ENCODE measurements at regions not wholly inside any gene's neighbourhood (a gene's known extent, or its start where the extent isn't known, plus 50 kb on each side); places are given as distances from the start of the nearest gene placed in this dataset.

DNA sequence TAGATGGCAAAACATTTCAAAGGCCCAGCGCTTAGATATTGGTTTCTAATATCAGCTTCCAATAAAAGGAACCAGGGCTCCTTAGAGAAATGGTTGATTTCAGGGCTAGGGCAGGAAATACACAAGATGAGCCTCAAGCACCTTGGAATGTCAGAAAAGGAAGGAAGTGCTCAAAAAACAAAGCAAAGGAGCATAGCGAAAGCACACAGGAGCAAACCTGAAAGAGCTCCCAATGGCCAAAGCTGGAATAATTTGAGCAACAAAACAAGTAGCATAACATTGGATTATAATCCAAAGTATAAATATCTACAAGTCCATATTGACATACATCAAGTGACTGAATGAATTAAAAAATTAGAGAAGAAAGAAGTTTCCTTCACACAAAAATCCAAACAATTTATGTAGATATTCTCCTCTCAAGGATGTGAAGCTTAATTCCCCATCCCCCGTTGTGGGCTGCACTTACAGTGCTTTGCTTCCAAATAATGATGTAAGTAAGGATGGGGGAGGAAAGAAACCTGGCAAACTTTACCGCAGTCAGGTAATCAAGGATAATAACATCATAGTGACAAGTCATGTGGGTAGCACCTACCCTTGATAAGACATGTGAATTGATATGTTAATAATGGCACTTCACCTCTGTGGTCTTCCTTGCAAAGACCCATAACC, 132.9 kb upstream of the DST start:
- no peak overlapping the region for H3K4me2 ChIP-seq (ENCODE audit: low read length)
- H3K4me1 ChIP-seq (ENCODE audit: control insufficient read depth, insufficient read depth, low read length), result peaks cover 28% of the 10 kb centered on the region
- H3K9me3 ChIP-seq (replicated peaks; ENCODE audit: low read length), result no peaks in the 10 kb centered on the region
- no peak overlapping the region for H3K9ac ChIP-seq (ENCODE audit: low read depth, low read length)
- no peaks in the 10 kb centered on the region for H3K27me3 ChIP-seq (ENCODE audit: control insufficient read depth, insufficient read depth, low read length)
- no peaks in the 10 kb centered on the region for H3K36me3 ChIP-seq (ENCODE audit: insufficient read depth, low read length)
- H3K4me3 ChIP-seq (ENCODE audit: low read length), result no peak overlapping the region

DNA sequence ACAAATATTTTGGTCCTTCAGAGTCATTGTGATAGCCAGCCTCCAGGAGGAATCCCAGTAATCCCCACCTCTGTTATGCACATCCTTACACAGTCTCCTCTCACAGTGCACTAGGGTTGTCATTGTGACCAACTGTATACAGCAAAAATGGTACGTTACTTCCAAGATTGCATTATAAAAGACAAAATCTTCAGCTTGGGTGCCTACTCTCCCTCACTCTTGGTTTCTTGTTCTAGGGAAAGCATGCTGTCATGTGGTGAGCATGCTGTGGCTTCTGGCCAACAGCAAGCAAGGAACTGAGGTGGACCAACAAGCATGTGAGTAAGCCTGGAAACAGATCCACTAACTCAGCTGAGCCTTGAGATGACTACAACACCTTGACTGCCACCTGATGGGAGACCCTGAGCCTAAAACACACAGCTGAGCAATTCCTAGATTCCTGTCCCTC, 130.1 kb upstream of the DST start:
- H3K4me2 ChIP-seq (ENCODE audit: low read length), result peak overlapping the region; percentile 36
- no peak overlapping the region for H3K4me3 ChIP-seq (ENCODE audit: low read length)
- peaks cover 57% of the 10 kb centered on the region for H3K4me1 ChIP-seq (ENCODE audit: control insufficient read depth, insufficient read depth, low read length)
- H3K9me3 ChIP-seq (replicated peaks; ENCODE audit: low read length), result no peaks in the 10 kb centered on the region
- no peaks in the 10 kb centered on the region for H3K36me3 ChIP-seq (ENCODE audit: insufficient read depth, low read length)
- no peaks in the 10 kb centered on the region for H3K27me3 ChIP-seq (ENCODE audit: control insufficient read depth, insufficient read depth, low read length)
- no peak overlapping the region for H3K9ac ChIP-seq (ENCODE audit: low read depth, low read length)

DNA sequence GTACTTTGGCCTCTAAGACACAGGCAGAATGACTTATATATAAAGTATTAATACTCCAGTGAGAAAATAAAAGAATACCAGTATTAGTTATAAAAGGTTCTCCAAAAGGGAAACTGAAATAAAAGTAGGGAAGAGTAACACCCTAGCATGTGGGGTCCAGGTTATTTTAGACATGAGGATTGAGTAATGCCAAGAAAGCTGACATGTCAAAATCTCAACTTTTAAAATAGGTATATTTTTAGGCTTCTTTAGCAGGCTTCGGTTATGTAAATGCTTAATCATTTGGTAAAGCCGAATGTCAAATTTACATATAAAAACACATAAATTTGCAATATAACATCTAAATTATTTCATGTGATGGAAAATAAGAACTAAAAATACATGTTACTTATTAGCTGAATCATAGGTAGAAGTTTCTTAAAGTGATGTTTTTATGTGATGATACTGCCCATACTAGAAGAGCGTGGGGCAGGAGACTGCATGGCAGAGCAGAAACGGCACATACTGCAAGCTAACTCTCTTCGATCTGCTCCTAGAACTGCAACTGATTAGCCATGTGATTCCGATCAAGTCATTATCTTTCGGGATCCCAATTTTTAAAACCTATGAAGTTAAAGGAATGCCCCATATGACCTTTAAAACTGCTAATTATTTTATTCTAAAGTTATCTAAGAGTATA, 129.4 kb upstream of the DST start:
- Histone ChIP-seq H3K27me3 (ENCODE audit: control insufficient read depth, insufficient read depth, low read length) (no peaks in the 10 kb centered on the region), H3K4me2 (ENCODE audit: low read length) (peak overlapping the region; percentile 36), H3K9me3 (replicated peaks; ENCODE audit: low read length) (no peaks in the 10 kb centered on the region), H3K36me3 (ENCODE audit: insufficient read depth, low read length) (no peaks in the 10 kb centered on the region), H3K4me3 (ENCODE audit: low read length) (peak overlapping the region; percentile 15), H3K9ac (ENCODE audit: low read depth, low read length) (peak overlapping the region; percentile 4), H3K4me1 (ENCODE audit: control insufficient read depth, insufficient read depth, low read length) (peaks cover 63% of the 10 kb centered on the region)

DNA sequence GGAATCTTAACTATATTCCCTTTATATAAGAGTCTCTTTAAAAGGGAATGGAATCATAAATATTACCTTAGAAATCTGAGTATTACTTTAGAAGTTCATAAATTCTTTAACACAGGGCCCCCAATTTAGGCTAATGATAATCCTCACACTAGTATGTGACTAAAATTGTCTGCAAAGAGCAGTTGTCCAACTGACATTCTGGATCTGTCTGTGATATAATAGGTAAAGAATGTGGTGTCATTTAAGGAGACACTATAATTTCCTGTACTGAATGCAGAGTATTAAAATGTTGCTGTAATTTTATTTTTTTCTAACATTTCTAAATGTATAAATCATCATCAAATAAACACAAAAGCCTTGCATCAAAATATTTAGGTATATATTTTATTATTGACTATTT, 128.5 kb upstream of the DST start:
- no peaks in the 10 kb centered on the region for H3K36me3 ChIP-seq (ENCODE audit: insufficient read depth, low read length)
- peak overlapping the region; percentile 16 for H3K9ac ChIP-seq (ENCODE audit: low read depth, low read length)
- H3K4me3 ChIP-seq (ENCODE audit: low read length), result no peak overlapping the region
- H3K4me1 ChIP-seq (ENCODE audit: control insufficient read depth, insufficient read depth, low read length), result peaks cover 71% of the 10 kb centered on the region
- H3K4me2 ChIP-seq (ENCODE audit: low read length), result peak overlapping the region; percentile 36
- no peaks in the 10 kb centered on the region for H3K27me3 ChIP-seq (ENCODE audit: control insufficient read depth, insufficient read depth, low read length)
- H3K9me3 ChIP-seq (replicated peaks; ENCODE audit: low read length), result no peaks in the 10 kb centered on the region

DNA sequence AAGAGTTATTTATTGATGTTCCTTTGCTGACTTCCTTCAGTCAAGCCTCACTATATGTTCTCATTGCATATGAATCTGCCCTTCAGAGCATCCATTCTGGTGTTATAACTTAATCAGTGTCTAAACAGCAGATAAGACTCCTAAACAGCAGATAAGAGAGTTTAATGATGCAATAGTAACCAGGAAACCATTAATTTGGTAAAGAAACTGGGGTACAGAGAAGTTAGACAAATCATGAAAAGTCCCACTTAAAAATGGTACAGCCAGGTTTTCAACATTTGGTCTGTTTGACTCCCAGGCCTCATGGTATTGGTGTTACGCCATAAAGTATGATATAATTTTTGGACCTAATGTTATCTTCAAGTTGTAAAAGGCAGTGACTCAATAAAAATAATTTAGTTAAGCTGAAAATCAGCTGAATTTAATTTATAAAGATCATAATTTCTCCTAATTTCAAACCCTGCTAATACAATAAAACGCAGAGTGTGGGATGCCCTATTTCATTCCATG, 127.4 kb upstream of the DST start:
- no peaks in the 10 kb centered on the region for H3K9me3 ChIP-seq (replicated peaks; ENCODE audit: low read length)
- no peak overlapping the region for H3K4me3 ChIP-seq (ENCODE audit: low read length)
- no peak overlapping the region for H3K4me2 ChIP-seq (ENCODE audit: low read length)
- H3K9ac ChIP-seq (ENCODE audit: low read depth, low read length), result no peak overlapping the region
- H3K4me1 ChIP-seq (ENCODE audit: control insufficient read depth, insufficient read depth, low read length), result peaks cover 81% of the 10 kb centered on the region
- H3K27me3 ChIP-seq (ENCODE audit: control insufficient read depth, insufficient read depth, low read length), result no peaks in the 10 kb centered on the region
- H3K36me3 ChIP-seq (ENCODE audit: insufficient read depth, low read length), result no peaks in the 10 kb centered on the region

DNA sequence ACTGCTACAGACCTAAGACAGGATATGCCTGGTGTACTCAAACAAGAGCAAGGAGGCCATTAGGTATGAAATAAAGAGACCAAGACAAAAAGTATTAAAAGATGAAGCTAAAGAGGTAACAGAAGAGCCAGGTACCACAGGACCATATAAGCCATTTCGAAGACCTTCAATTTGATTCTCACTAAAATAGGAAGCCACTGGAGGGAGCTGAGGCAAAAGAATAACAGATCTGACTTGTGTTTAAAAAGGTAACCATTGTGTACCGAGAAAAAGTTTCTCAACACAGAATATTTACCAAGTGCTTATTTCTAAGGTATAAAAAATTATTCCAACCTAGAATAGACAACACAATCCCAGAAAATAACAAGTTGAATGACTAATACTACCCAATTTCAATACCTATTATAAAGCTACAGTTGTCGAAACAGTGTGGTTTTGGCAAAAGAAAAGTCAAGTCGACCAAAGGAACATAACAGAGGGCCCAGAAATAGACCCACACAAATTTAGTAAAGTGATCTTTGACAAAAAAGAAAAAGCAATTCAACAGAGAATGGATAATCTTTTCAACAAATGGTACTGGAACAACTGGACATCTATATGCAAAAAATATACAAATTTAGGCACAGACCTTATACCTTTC, 125.3 kb upstream of the DST start:
- Histone ChIP-seq H3K36me3 (ENCODE audit: insufficient read depth, low read length) (no peaks in the 10 kb centered on the region), H3K4me1 (ENCODE audit: control insufficient read depth, insufficient read depth, low read length) (peaks cover 88% of the 10 kb centered on the region), H3K9ac (ENCODE audit: low read depth, low read length) (no peak overlapping the region), H3K4me2 (ENCODE audit: low read length) (no peak overlapping the region), H3K9me3 (replicated peaks; ENCODE audit: low read length) (no peaks in the 10 kb centered on the region), H3K27me3 (ENCODE audit: control insufficient read depth, insufficient read depth, low read length) (no peaks in the 10 kb centered on the region), H3K4me3 (ENCODE audit: low read length) (no peak overlapping the region)

DNA sequence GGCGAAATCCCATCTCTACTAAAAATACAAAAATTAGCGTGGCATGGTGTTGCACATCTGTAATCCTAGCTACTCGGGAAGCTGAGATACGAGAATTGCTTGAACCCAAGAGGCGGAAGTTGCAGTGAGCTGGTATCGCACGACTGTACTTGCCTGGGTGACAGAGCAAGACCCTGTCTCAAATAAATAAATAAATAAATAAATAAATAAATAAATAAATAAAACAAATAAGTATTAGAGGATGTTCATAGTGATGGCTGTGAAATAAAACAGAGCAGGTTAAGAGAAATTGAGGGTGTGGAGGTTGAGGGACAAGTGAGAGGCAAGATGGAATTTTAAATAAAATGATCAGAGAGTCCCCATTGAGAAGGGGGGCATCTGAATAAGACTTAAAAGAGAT, 124.7 kb upstream of the DST start:
- peaks cover 83% of the 10 kb centered on the region for H3K4me1 ChIP-seq (ENCODE audit: control insufficient read depth, insufficient read depth, low read length)

DNA sequence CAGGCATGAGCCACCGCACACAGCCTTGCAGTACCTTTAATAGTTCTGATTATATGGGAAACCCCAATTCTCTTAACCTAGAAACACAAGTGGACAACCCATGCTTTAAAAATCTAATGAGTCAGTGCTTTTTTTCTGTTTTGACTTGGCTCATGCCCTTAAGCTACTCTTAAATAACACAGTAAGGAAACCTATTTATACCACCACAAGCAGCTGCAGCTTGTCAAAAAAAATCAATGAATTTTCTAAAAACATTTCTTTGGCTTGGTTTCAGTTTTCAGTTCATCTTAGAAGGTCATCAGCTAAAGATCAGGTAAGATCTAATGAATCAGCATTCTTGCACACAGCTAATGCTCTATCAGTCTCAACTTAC, 124.1 kb upstream of the DST start:
- H3K4me2 ChIP-seq (ENCODE audit: low read length), result peak overlapping the region; percentile 35
- H3K9me3 ChIP-seq (replicated peaks; ENCODE audit: low read length), result no peaks in the 10 kb centered on the region
- peaks cover 76% of the 10 kb centered on the region for H3K4me1 ChIP-seq (ENCODE audit: control insufficient read depth, insufficient read depth, low read length)
- H3K9ac ChIP-seq (ENCODE audit: low read depth, low read length), result no peak overlapping the region
- H3K36me3 ChIP-seq (ENCODE audit: insufficient read depth, low read length), result no peaks in the 10 kb centered on the region
- no peak overlapping the region for H3K4me3 ChIP-seq (ENCODE audit: low read length)
- H3K27me3 ChIP-seq (ENCODE audit: control insufficient read depth, insufficient read depth, low read length), result no peaks in the 10 kb centered on the region

More for the DNA sequence above, 124.7 kb upstream of the DST start:
- H3K27me3 ChIP-seq (ENCODE audit: control insufficient read depth, insufficient read depth, low read length), result no peaks in the 10 kb centered on the region
- H3K9me3 ChIP-seq (replicated peaks; ENCODE audit: low read length), result no peaks in the 10 kb centered on the region
- no peak overlapping the region for H3K4me2 ChIP-seq (ENCODE audit: low read length)
- H3K9ac ChIP-seq (ENCODE audit: low read depth, low read length), result no peak overlapping the region
- no peak overlapping the region for H3K4me3 ChIP-seq (ENCODE audit: low read length)
- H3K36me3 ChIP-seq (ENCODE audit: insufficient read depth, low read length), result no peaks in the 10 kb centered on the region

DNA sequence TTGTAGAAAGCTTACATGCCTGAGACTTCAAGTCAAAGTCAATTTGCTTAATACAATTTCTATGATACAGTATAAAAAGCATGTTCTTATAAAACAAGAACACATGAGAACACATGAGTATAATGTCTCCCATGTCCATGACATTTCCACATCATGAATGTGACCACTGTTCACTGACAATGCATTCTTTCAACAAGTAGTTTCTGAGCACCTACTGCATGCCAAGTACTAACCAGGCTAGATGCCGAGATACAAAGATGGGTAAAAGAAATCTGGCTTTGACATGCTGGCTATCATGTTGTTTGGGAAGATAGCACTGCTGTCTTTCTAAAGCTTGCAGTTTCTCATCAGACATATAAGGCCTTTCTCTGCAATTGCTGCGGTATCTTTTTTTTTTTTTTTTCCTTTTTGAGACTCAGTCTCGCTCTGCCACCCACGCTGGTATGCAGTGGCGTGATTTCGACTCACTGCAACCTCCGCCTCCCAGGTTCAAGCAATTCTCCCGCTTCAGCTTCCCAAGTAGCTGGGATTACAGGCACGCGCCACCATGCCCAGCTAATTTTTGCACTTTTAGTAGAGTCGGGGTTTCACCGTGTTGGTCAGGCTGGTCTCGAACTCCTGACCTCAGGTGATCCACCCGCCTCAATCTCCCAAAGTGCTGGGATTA, 123.6 kb upstream of the DST start:
- H3K9ac ChIP-seq (ENCODE audit: low read depth, low read length), result no peak overlapping the region
- no peaks in the 10 kb centered on the region for H3K36me3 ChIP-seq (ENCODE audit: insufficient read depth, low read length)
- no peaks in the 10 kb centered on the region for H3K27me3 ChIP-seq (ENCODE audit: control insufficient read depth, insufficient read depth, low read length)
- H3K4me2 ChIP-seq (ENCODE audit: low read length), result no peak overlapping the region
- H3K4me3 ChIP-seq (ENCODE audit: low read length), result no peak overlapping the region
- H3K4me1 ChIP-seq (ENCODE audit: control insufficient read depth, insufficient read depth, low read length), result peaks cover 71% of the 10 kb centered on the region
- no peaks in the 10 kb centered on the region for H3K9me3 ChIP-seq (replicated peaks; ENCODE audit: low read length)

DNA sequence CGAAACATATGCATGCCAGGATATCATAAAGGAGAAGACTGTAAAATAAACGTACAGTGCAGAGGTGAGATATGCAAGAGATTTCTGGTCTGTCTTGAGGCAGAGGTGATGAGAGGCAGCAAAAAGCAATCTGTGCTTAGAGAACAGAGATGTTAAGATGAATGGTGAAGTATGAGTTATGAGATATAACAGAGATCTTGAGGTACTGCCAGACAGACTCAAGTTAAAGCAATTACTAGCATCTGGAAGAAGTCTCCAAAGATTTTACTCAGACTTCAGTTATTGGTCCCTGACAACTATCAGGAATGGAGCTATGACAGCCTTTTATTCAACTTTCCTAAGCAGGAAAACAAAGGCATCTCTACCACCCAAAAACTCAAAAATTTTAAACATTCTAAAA, 122.8 kb upstream of the DST start:
- peaks cover 63% of the 10 kb centered on the region for H3K4me1 ChIP-seq (ENCODE audit: control insufficient read depth, insufficient read depth, low read length)

DNA sequence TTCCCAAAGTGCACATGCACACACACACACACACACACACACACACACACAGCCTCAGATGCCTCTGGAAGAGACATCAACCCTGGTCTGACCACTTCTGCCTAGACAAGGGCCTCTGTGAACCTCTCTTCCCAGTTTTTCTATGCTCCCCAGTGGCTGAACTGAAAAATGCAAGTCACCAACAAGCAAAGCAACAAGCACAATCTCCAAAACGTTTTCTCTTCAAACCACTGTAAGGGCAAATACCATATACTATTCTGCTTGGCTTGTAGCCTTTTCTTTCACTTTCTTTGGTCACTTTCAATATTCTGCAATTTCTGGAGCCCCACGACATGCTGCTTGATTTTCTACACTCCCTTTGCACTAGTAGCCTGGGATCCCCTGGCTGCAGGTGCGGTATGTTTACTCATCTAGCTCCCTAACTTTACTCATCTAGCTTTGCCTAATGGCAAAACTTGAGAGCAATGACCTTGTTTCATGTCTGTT, 121.4 kb upstream of the DST start:
- H3K4me1 ChIP-seq (ENCODE audit: control insufficient read depth, insufficient read depth, low read length), result peaks cover 49% of the 10 kb centered on the region
- no peak overlapping the region for H3K9ac ChIP-seq (ENCODE audit: low read depth, low read length)
- H3K36me3 ChIP-seq (ENCODE audit: insufficient read depth, low read length), result no peaks in the 10 kb centered on the region
- H3K4me2 ChIP-seq (ENCODE audit: low read length), result no peak overlapping the region
- no peak overlapping the region for H3K4me3 ChIP-seq (ENCODE audit: low read length)
- H3K27me3 ChIP-seq (ENCODE audit: control insufficient read depth, insufficient read depth, low read length), result no peaks in the 10 kb centered on the region
- H3K9me3 ChIP-seq (replicated peaks; ENCODE audit: low read length), result no peaks in the 10 kb centered on the region

More for the DNA sequence above, 122.8 kb upstream of the DST start:
- H3K27me3 ChIP-seq (ENCODE audit: control insufficient read depth, insufficient read depth, low read length), result no peaks in the 10 kb centered on the region
- no peak overlapping the region for H3K4me2 ChIP-seq (ENCODE audit: low read length)
- H3K9ac ChIP-seq (ENCODE audit: low read depth, low read length), result no peak overlapping the region
- no peaks in the 10 kb centered on the region for H3K36me3 ChIP-seq (ENCODE audit: insufficient read depth, low read length)
- H3K4me3 ChIP-seq (ENCODE audit: low read length), result no peak overlapping the region
- H3K9me3 ChIP-seq (replicated peaks; ENCODE audit: low read length), result no peaks in the 10 kb centered on the region
